B cell (primary cell): ENCODE measurements at regions not wholly inside any gene's neighbourhood (a gene's known extent, or its start where the extent isn't known, plus 50 kb on each side); places are given as distances from the start of the nearest gene placed in this dataset.

Experiments used
- ATAC-seq: fragments of 200-7000 bp; cut with Tn5 transposase; one replicate; pipeline ENCODE4 v1.10.0; 2021; ENCODE audit warnings: low read depth, mild to moderate bottlenecking, moderate number of reproducible peaks, moderate library complexity
- CTCF ChIA-PET: fragments of 350-600 bp; sonication (Branson Sonifier 250); formaldehyde crosslinking; loops from one replicate; lab custom pipeline; 2021; ENCODE audit warnings: antibody characterized with exemption, inconsistent platforms; lab: Charles Lee
- POLR2A ChIA-PET: fragments of 350-600 bp; sonication (Branson Sonifier 250); formaldehyde crosslinking; loops from one replicate; lab custom pipeline; 2021; ENCODE audit warnings: antibody characterized with exemption; lab: Charles Lee
- DNase-seq: peaks from one replicate; pipeline ENCODE4 v3.0.0; 2013
- H2AFZ ChIP-seq: 2 replicates; pipeline ENCODE4 v1.6.1; 2012; ENCODE audit warnings: mild to moderate bottlenecking, low read depth, low read length; ENCODE audit not compliant: insufficient read depth, poor library complexity, severe bottlenecking
- H3K27ac ChIP-seq, 2 donors: 1 replicate in 1 of 2; 2 replicates in 1 of 2; pipeline ENCODE4 v1.5.1; 2012 to 2013; ENCODE audit warnings: low read length in 2 of 2, mild to moderate bottlenecking in 2 of 2, moderate library complexity in 1 of 2
- H3K27me3 ChIP-seq, 4 experiments: fragments of 200-600 bp in 1 of 4; sonication (generic) in 1 of 4; replicated peaks in 1 of 4; 1 replicate in 2 of 4; 2 replicates in 2 of 4; pipeline versions ENCODE4 v1.6.1 to v1.7.0; 2013 to 2016; ENCODE audit warnings: low read length in 3 of 4, mild to moderate bottlenecking in 2 of 4, mixed read lengths in 1 of 4, moderate library complexity in 1 of 4; ENCODE audit not compliant: insufficient read depth in 4 of 4, control insufficient read depth in 3 of 4; ENCODE audit errors: control extremely low read depth in 1 of 4
- H3K36me3 ChIP-seq, 2 experiments: replicated peaks in 1 of 2; 1 replicate in 1 of 2; 2 replicates in 1 of 2; pipeline versions ENCODE4 v1.6.1 to v1.7.1; 2013; ENCODE audit warnings: low read length in 1 of 2; ENCODE audit not compliant: insufficient read depth in 2 of 2, control insufficient read depth in 1 of 2; ENCODE audit errors: control extremely low read depth in 1 of 2, extremely low read depth in 1 of 2
- H3K4me1 ChIP-seq, 2 donors: fragments of 200-600 bp in 1 of 2; sonication (generic) in 1 of 2; 1 replicate in 1 of 2; 2 replicates in 1 of 2; pipeline versions ENCODE4 v1.5.1 to v1.6.1; 2013 to 2017; ENCODE audit warnings: low read length in 2 of 2; ENCODE audit not compliant: control insufficient read depth in 2 of 2, insufficient read depth in 2 of 2
- H3K4me2 ChIP-seq: replicated peaks from 2 replicates; pipeline ENCODE3; 2012; ENCODE audit warnings: mild to moderate bottlenecking, low read depth, low read length; ENCODE audit not compliant: poor library complexity, severe bottlenecking
- H3K4me3 ChIP-seq, 5 experiments: fragments of 200-600 bp in 1 of 5; sonication (generic) in 1 of 5; 1 replicate in 3 of 5; 2 replicates in 2 of 5; pipeline versions ENCODE4 v1.5.1 to v1.7.0; 2011 to 2016; ENCODE audit warnings: low read length in 4 of 5, mild to moderate bottlenecking in 4 of 5, low read depth in 2 of 5, control low read depth in 1 of 5, moderate library complexity in 1 of 5; ENCODE audit not compliant: insufficient read depth in 1 of 5; ENCODE audit errors: control extremely low read depth in 1 of 5, extremely low read depth in 1 of 5
- H3K79me2 ChIP-seq: fragments of 200-600 bp; sonication (generic); one replicate; pipeline ENCODE4 v1.6.0; 2016; ENCODE audit warnings: low read length; ENCODE audit not compliant: control insufficient read depth, insufficient read depth
- H3K9ac ChIP-seq: fragments of 200-600 bp; sonication (generic); 2 replicates; pipeline ENCODE4 v1.6.1; 2017; ENCODE audit warnings: mild to moderate bottlenecking, low read length, moderate library complexity
- H3K9me3 ChIP-seq, 3 donors: one replicate each; pipeline versions ENCODE4 v1.6.1 to v1.7.1; 2013; ENCODE audit warnings: low read length in 2 of 3; ENCODE audit not compliant: control insufficient read depth in 2 of 3, insufficient read depth in 1 of 3; ENCODE audit errors: control extremely low read depth in 1 of 3
- H4K20me1 ChIP-seq: 2 replicates; pipeline ENCODE4 v1.6.0; 2012; ENCODE audit warnings: mild to moderate bottlenecking, low read length; ENCODE audit not compliant: insufficient read depth, control insufficient read depth, poor library complexity, severe bottlenecking
- H3K27ac Mint-ChIP-seq: one replicate; pipeline ENCODE4 v1.8.0; 2021; ENCODE audit warnings: mixed read lengths
- H3K27me3 Mint-ChIP-seq: one replicate; pipeline ENCODE4 v1.8.0; 2021; ENCODE audit warnings: mixed read lengths
- H3K4me1 Mint-ChIP-seq: one replicate; pipeline ENCODE4 v1.8.0; 2021; ENCODE audit warnings: mixed read lengths
- H3K4me3 Mint-ChIP-seq: one replicate; pipeline ENCODE4 v1.8.0; 2021; ENCODE audit warnings: mixed read lengths
- H3K9me3 Mint-ChIP-seq: one replicate; pipeline ENCODE4 v1.8.0; 2022; ENCODE audit warnings: mixed read lengths; ENCODE audit not compliant: insufficient read depth
- CTCF ChIP-seq: fragments of 200-600 bp; IDR thresholded peaks from one replicate; pipeline ENCODE4 v1.8.0; 2022; ENCODE audit warnings: antibody characterized with exemption, mild to moderate bottlenecking
- EZH2 ChIP-seq: IDR thresholded peaks from 2 replicates; pipeline ENCODE4 v1.6.1; 2012; ENCODE audit warnings: borderline replicate concordance, low read depth, mild to moderate bottlenecking, moderate library complexity, low read length; ENCODE audit not compliant: insufficient read depth, poor library complexity, severe bottlenecking
- WGBS: methylation state at CpG from one replicate; pipeline ENCODE4 v1.1.5; 2013; ENCODE audit warnings: missing lambda C conversion rate; ENCODE audit not compliant: insufficient coverage; 5-methylcytosine and 5-hydroxymethylcytosine counted together
- intact Hi-C: fragments of 100-400 bp; cut with micrococcal nuclease; formaldehyde crosslinking; loops from one replicate; pipeline ENCODE4 v1.10.0; 2022

GRCh38 chr2:239694487-239694886 lies 293.7 kb upstream of the HDAC4 start:
- H2AFZ ChIP-seq: no peak overlapping the region
- H3K4me1 ChIP-seq: no peaks in the 10 kb centered on the region
- H3K9me3 Mint-ChIP-seq: no peaks in the 10 kb centered on the region
- ChIA-PET POLR2A (no interaction called here), CTCF (no interaction called here)
- no peaks in the 10 kb centered on the region for H4K20me1 ChIP-seq
- H3K4me2 ChIP-seq: no peak overlapping the region
- TF ChIP-seq EZH2: no peak
- no peak for TF ChIP-seq CTCF
- no peak for DNase-seq
- peaks cover 0 to 4% (median 0%) of the 10 kb centered on the region in 3 donors for H3K9me3 ChIP-seq
- no peak overlapping the region for H3K4me3 Mint-ChIP-seq
- H3K27me3 Mint-ChIP-seq: no peaks in the 10 kb centered on the region
- H3K27ac ChIP-seq: no peak overlapping the region
- H3K27ac Mint-ChIP-seq: no peak overlapping the region
- no peaks in the 10 kb centered on the region for H3K27me3 ChIP-seq
- H3K4me3 ChIP-seq: no peak overlapping the region
- ATAC-seq: no peak
- H3K79me2 ChIP-seq: no peaks in the 10 kb centered on the region
- H3K9ac ChIP-seq: no peak overlapping the region
- H3K4me1 Mint-ChIP-seq: no peaks in the 10 kb centered on the region
- intact Hi-C loops: no loop called here
- 73% methylated on average over 3 of the region's 4 CpGs for WGBS
- H3K36me3 ChIP-seq: no peaks in the 10 kb centered on the region

- 84% methylated on average over 9 of the region's 9 CpGs for WGBS
- no peak for ATAC-seq
Observed at GRCh38 chr2:239693761-239694415, 293.1 kb upstream of the HDAC4 start.

More at GRCh38 chr2:239693761-239694415, 293.1 kb upstream of the HDAC4 start:
- Mint-ChIP-seq H3K4me1 (no peaks in the 10 kb centered on the region), H3K9me3 (no peaks in the 10 kb centered on the region), H3K27ac (no peak overlapping the region), H3K27me3 (no peaks in the 10 kb centered on the region), H3K4me3 (no peak overlapping the region)
- H3K27ac ChIP-seq: no peak overlapping the region
- POLR2A ChIA-PET: no interaction called here
- H3K9ac ChIP-seq: no peak overlapping the region
- H4K20me1 ChIP-seq: no peaks in the 10 kb centered on the region
- CTCF ChIA-PET: no interaction called here
- no peak overlapping the region for H3K4me2 ChIP-seq
- H3K36me3 ChIP-seq: no peaks in the 10 kb centered on the region
- TF ChIP-seq EZH2 (no peak), CTCF (no peak)
- peaks cover 0 to 4% (median 0%) of the 10 kb centered on the region in 3 donors for H3K9me3 ChIP-seq
- intact Hi-C loops: no loop called here
- no peak overlapping the region for H2AFZ ChIP-seq
- no peaks in the 10 kb centered on the region for H3K27me3 ChIP-seq
- no peak for DNase-seq
- H3K4me3 ChIP-seq: no peak overlapping the region
- no peaks in the 10 kb centered on the region for H3K79me2 ChIP-seq
- H3K4me1 ChIP-seq: no peaks in the 10 kb centered on the region
